A549 (cell line): ENCODE measurements at regions not wholly inside any gene's neighbourhood (a gene's known extent, or its start where the extent isn't known, plus 50 kb on each side); places are given as distances from the start of the nearest gene placed in this dataset.

Experiments used
- ATAC-seq, 2 experiments: fragments of 200-7000 bp in 1 of 2; fragments of >200 bp in 1 of 2; cut with Nextera tagmentation in 1 of 2; cut with Tn5 transposase in 1 of 2; 3 replicates each; pipeline versions ENCODE4 v1.8.0 to v1.9.1; 2018 to 2020; ENCODE audit warnings: mild to moderate bottlenecking in 1 of 2, moderate library complexity in 1 of 2
- CTCF ChIA-PET: fragments of 300-600 bp; sonication (Branson Sonifier 250); formaldehyde crosslinking; extraction: SDS; loops from one replicate; lab custom pipeline; 2021; ENCODE audit warnings: antibody characterized with exemption, inconsistent platforms; lab: Yijun Ruan, JAX
- POLR2A ChIA-PET: fragments of 350-600 bp; formaldehyde crosslinking; extraction: SDS; loops from one replicate; lab custom pipeline; 2021; ENCODE audit warnings: antibody characterized with exemption, inconsistent platforms; lab: Yijun Ruan, JAX
- DNase-seq, 2 experiments: peaks; one replicate each; pipeline versions ENCODE4 v3.0.0 to v3.0.0-alpha.2; 2011 to 2016; ENCODE audit warnings: low read depth in 1 of 2, low spot score in 1 of 2
- FAIRE-seq: peaks from 2 replicates; lab custom pipeline; 2011; peaks lifted over from hg19 to GRCh38; lab: Jason Lieb, UNC
- H3K27ac ChIP-seq, 2 experiments: fragments of >200 bp; sonication (Bioruptor Twin); formaldehyde crosslinking; 3 replicates each; pipeline ENCODE4 v1.5.1; 2016 to 2017
- H3K4me1 ChIP-seq: fragments of >200 bp; sonication (Bioruptor Twin); formaldehyde crosslinking; 3 replicates; pipeline ENCODE4 v1.6.1; 2016
- H3K4me2 ChIP-seq: fragments of >200 bp; sonication (Bioruptor Twin); formaldehyde crosslinking; 3 replicates; pipeline ENCODE4 v1.6.1; 2016
- H3K4me3 ChIP-seq: fragments of >200 bp; sonication (Bioruptor Twin); formaldehyde crosslinking; 3 replicates; pipeline ENCODE4 v1.5.1; 2016
- H3K9me3 ChIP-seq: fragments of >200 bp; sonication (Bioruptor Twin); formaldehyde crosslinking; 3 replicates; pipeline ENCODE4 v1.6.1; 2016
- CEBPB ChIP-seq, 2 experiments: fragments of >200 bp in 1 of 2; sonication (Bioruptor Twin) in 1 of 2; formaldehyde crosslinking in 1 of 2; IDR thresholded peaks; 2 replicates each; pipeline ENCODE4 v1.6.1; 2012 to 2016
- CHD2 ChIP-seq: fragments of 150-350 bp; IDR thresholded peaks from 2 replicates; pipeline ENCODE4 v1.6.1; 2014; ENCODE audit warnings: low read length; ENCODE audit not compliant: partially characterized antibody
- EHMT2 ChIP-seq: fragments of 200-600 bp; sonication (generic); IDR thresholded peaks from 2 replicates; pipeline ENCODE4 v1.6.1; 2016; ENCODE audit warnings: antibody characterized with exemption, low read depth, mild to moderate bottlenecking, moderate library complexity
- EP300 ChIP-seq, 2 experiments: fragments of >200 bp; sonication (Bioruptor Twin); formaldehyde crosslinking; IDR thresholded peaks; 2 replicates in 1 of 2; 3 replicates in 1 of 2; pipeline ENCODE4 v1.6.1; 2016 to 2017
- ESRRA ChIP-seq: fragments of 150-350 bp; IDR thresholded peaks from 2 replicates; pipeline ENCODE4 v1.6.1; 2014; ENCODE audit warnings: mild to moderate bottlenecking, low read length, borderline replicate concordance
- FOSB ChIP-seq: fragments of 250-450 bp; sonication (Bioruptor Pico); IDR thresholded peaks from 2 replicates; pipeline ENCODE4 v1.5.0; 2020; ENCODE audit warnings: mild to moderate bottlenecking, moderate library complexity
- FOSL2 ChIP-seq, 2 experiments: fragments of 450-650 bp in 1 of 2; fragments of >200 bp in 1 of 2; sonication (Bioruptor Twin) in 1 of 2; formaldehyde crosslinking; IDR thresholded peaks; 2 replicates each; pipeline versions ENCODE4 v1.5.0 to v1.6.1; 2016 to 2020; ENCODE audit warnings: mild to moderate bottlenecking in 1 of 2, moderate library complexity in 1 of 2
- HES2 ChIP-seq: fragments of >200 bp; sonication (Bioruptor Twin); formaldehyde crosslinking; IDR thresholded peaks from 2 replicates; pipeline ENCODE4 v1.6.1; 2016
- HMGXB4 ChIP-seq: fragments of 250-450 bp; sonication (Bioruptor Pico); IDR thresholded peaks from 2 replicates; pipeline ENCODE4 v1.5.0; 2021; ENCODE audit warnings: mild to moderate bottlenecking, moderate library complexity, borderline replicate concordance
- KDM5A ChIP-seq: fragments of 200-600 bp; sonication (generic); IDR thresholded peaks from 2 replicates; pipeline ENCODE4 v1.6.1; 2016; ENCODE audit warnings: antibody characterized with exemption, mild to moderate bottlenecking
- MAFK ChIP-seq: fragments of 450-650 bp; IDR thresholded peaks from 2 replicates; pipeline ENCODE4 v1.6.1; 2014; ENCODE audit not compliant: partially characterized antibody
- NFE2L2 ChIP-seq: fragments of 150-350 bp; conservative IDR thresholded peaks from 2 replicates; pipeline ENCODE4 v1.6.1; 2014; ENCODE audit warnings: low read length
- POLR2AphosphoS2 ChIP-seq: conservative IDR thresholded peaks from 2 replicates; pipeline ENCODE4 v1.6.1; 2012; ENCODE audit warnings: low read length, improper control_type of control experiment, inconsistent platforms
- RCOR1 ChIP-seq: fragments of 150-350 bp; IDR thresholded peaks from 2 replicates; pipeline ENCODE4 v1.6.1; 2014; ENCODE audit warnings: antibody characterized with exemption, low read length, low read depth
- RFX5 ChIP-seq: fragments of 450-650 bp; IDR thresholded peaks from 2 replicates; pipeline ENCODE4 v1.7.1; 2014; ENCODE audit warnings: antibody characterized with exemption, mild to moderate bottlenecking, moderate library complexity
- TFCP2L1 ChIP-seq: fragments of 250-450 bp; sonication (Bioruptor Pico); IDR thresholded peaks from 2 replicates; pipeline ENCODE4 v1.5.0; 2021; ENCODE audit warnings: mild to moderate bottlenecking
- ZNF302 ChIP-seq: fragments of 250-450 bp; sonication (Bioruptor Pico); IDR thresholded peaks from 2 replicates; pipeline ENCODE4 v1.9.0; 2021; ENCODE audit warnings: inconsistent platforms, mild to moderate bottlenecking, moderate library complexity
- WGBS: methylation state at CpG from one replicate; pipeline ENCODE4 v1.1.6; 2017; ENCODE audit errors: missing lambda C conversion rate; 5-methylcytosine and 5-hydroxymethylcytosine counted together

GRCh38 chr2:125942585-125943424, 713.2 kb upstream of the GYPC start:
- WGBS = 32% methylated on average over 12 of the region's 23 CpGs
- H3K4me3 ChIP-seq = no peak overlapping the region
- no peak overlapping the region for H3K4me2 ChIP-seq
- H3K9me3 ChIP-seq = no peaks in the 10 kb centered on the region; the same call in 2 of the 3 replicates
- POLR2A ChIA-PET = no interaction called here
- ATAC-seq = no peak
- no peak overlapping the region for H3K27ac ChIP-seq
- DNase-seq = no peak
- TF ChIP-seq ZNF302 (CRISPR knock-in tag) (no peak), MAFK (peak; percentile 21)
- H3K4me1 ChIP-seq = no peaks in the 10 kb centered on the region
- FAIRE-seq = no peak
- CTCF ChIA-PET = no interaction called here

- Histone ChIP-seq H3K27ac (no peak overlapping the region), H3K4me2 (no peak overlapping the region), H3K4me3 (no peak overlapping the region), H3K9me3 (no peaks in the 10 kb centered on the region), H3K4me1 (no peaks in the 10 kb centered on the region)
- WGBS = 4% methylated on average over 4 of the region's 4 CpGs
- CTCF ChIA-PET = no interaction called here
- TF ChIP-seq FOSL2 (IDR thresholded peaks at IDR 0.05) (no peak), FOSL2 (CRISPR knock-in tag; IDR thresholded peaks at IDR 0.05) (no peak), EHMT2 (no peak)
- no peak for FAIRE-seq
- DNase-seq = no peak
- no peak for ATAC-seq
- POLR2A ChIA-PET = no interaction called here
Observed at GRCh38 chr2:125959047-125959446, 696.9 kb upstream of the GYPC start.

- H3K4me1 ChIP-seq = no peaks in the 10 kb centered on the region
- no peak overlapping the region for H3K27ac ChIP-seq
- ATAC-seq (no peak), FAIRE-seq (no peak), DNase-seq (no peak)
- H3K9me3 ChIP-seq = no peaks in the 10 kb centered on the region
- ChIA-PET CTCF (no interaction called here), POLR2A (no interaction called here)
- no peak overlapping the region for H3K4me2 ChIP-seq
- WGBS = 13% methylated on average over 1 of the region's 1 CpG
- TF ChIP-seq CHD2 (no peak), NFE2L2 (no peak), HMGXB4 (CRISPR knock-in tag) (no peak), RCOR1 (no peak), FOSB (CRISPR knock-in tag) (no peak), TFCP2L1 (no peak), EP300 (IDR thresholded peaks at IDR 0.05) (no peak), KDM5A (no peak), RFX5 (no peak), HES2 (no peak)
- H3K4me3 ChIP-seq = no peak overlapping the region
Observed at GRCh38 chr2:125961739-125962138, 694.2 kb upstream of the GYPC start.

- 1% methylated on average over 2 of the region's 2 CpGs for WGBS
- CTCF ChIA-PET = interaction anchor here (0.7 kb wide), 1 partner anchor 53 kb away, joined by 3 read pairs; no protein-coding TSS in a partner anchor
- H3K4me1 ChIP-seq = no peaks in the 10 kb centered on the region
- no peak for TF ChIP-seq CEBPB (IDR thresholded peaks at IDR 0.05)
- TF ChIP-seq ESRRA = no peak
- TF ChIP-seq POLR2AphosphoS2 = no peak
- TF ChIP-seq, all 56 proteins: peak for 0
- no peak for FAIRE-seq
- no peak for DNase-seq
- Histone ChIP-seq H3K4me3 (no peak overlapping the region), H3K9me3 (no peaks in the 10 kb centered on the region), H3K27ac (no peak overlapping the region), H3K4me2 (no peak overlapping the region)
- no peak for ATAC-seq
- POLR2A ChIA-PET = no interaction called here
Observed at GRCh38 chr2:125979886-125980285, 676.1 kb upstream of the GYPC start.
